GM19397 (cell line): ENCODE measurements at regions not wholly inside any gene's neighbourhood (a gene's known extent, or its start where the extent isn't known, plus 50 kb on each side); places are given as distances from the start of the nearest gene placed in this dataset.
"Not testable (repeated sequence)": the region's sequence is repeated elsewhere in the genome, so short reads cannot be mapped to it uniquely, and the experiment has no call there.

Experiments
- ATAC-seq: cut with Tn5 transposase; IDR thresholded peaks from one replicate; pipeline ENCODE4 v1.9.1; 2021; ENCODE audit warnings: mild to moderate bottlenecking, moderate library complexity; ENCODE audit not compliant: unreplicated experiment

- ATAC-seq, result not testable (repeated sequence)
Observed at GRCh38 chrY:17593748-17594147, 286.3 kb downstream of the CDY2B start.

- peak; percentile 53 for ATAC-seq
Observed at GRCh38 chrY:17579956-17580519, 300.0 kb downstream of the CDY2B start.

GRCh38 chrY:17579131-17579955, 300.7 kb downstream of the CDY2B start:
- ATAC-seq, result peak; percentile 69

- ATAC-seq, result not testable (repeated sequence)
Observed at GRCh38 chrY:17563114-17563513, 316.9 kb downstream of the CDY2B start.
